MM.1S (cell line): ENCODE measurements at regions not wholly inside any gene's neighbourhood (a gene's known extent, or its start where the extent isn't known, plus 50 kb on each side); places are given as distances from the start of the nearest gene placed in this dataset.

ENCODE experiments used
- DNase-seq: peaks from one replicate; pipeline ENCODE4 v3.0.0-alpha.2; 2015
- H2AFZ ChIP-seq: fragments of 300-600 bp; sonication (generic); 2 replicates; pipeline ENCODE4 v1.6.0; 2016; ENCODE audit warnings: antibody characterized with exemption, low read length
- H3F3A ChIP-seq: fragments of 300-600 bp; sonication (generic); 2 replicates; pipeline ENCODE4 v1.6.1; 2016; ENCODE audit warnings: mild to moderate bottlenecking, antibody characterized with exemption, low read length, moderate library complexity, mixed read lengths; ENCODE audit not compliant: insufficient read depth
- H3K27ac ChIP-seq: fragments of 300-600 bp; sonication (generic); 2 replicates; pipeline ENCODE4 v1.5.1; 2016; ENCODE audit warnings: mild to moderate bottlenecking, low read length
- H3K27me3 ChIP-seq: fragments of 300-600 bp; sonication (generic); replicated peaks from 2 replicates; pipeline ENCODE4 v1.6.0; 2016; ENCODE audit warnings: low read length; ENCODE audit not compliant: insufficient read depth
- H3K36me3 ChIP-seq: fragments of 300-600 bp; sonication (generic); replicated peaks from 2 replicates; pipeline ENCODE4 v1.6.1; 2016; ENCODE audit warnings: mild to moderate bottlenecking, low read length, mixed read lengths; ENCODE audit not compliant: insufficient read depth
- H3K4me1 ChIP-seq: fragments of 300-600 bp; sonication (generic); 2 replicates; pipeline ENCODE4 v1.6.1; 2016; ENCODE audit warnings: low read length, mixed read lengths
- H3K4me2 ChIP-seq: fragments of 300-600 bp; sonication (generic); 2 replicates; pipeline ENCODE4 v1.6.0; 2016; ENCODE audit warnings: low read depth, low read length
- H3K4me3 ChIP-seq: fragments of 300-600 bp; sonication (generic); 2 replicates; pipeline ENCODE4 v1.5.1; 2016; ENCODE audit warnings: low read length, mixed read lengths
- H3K79me2 ChIP-seq: fragments of 300-600 bp; sonication (generic); 2 replicates; pipeline ENCODE4 v1.6.1; 2016; ENCODE audit warnings: mixed run types, low read length, mixed read lengths
- H3K9ac ChIP-seq: fragments of 300-600 bp; sonication (generic); 2 replicates; pipeline ENCODE4 v1.6.1; 2016; ENCODE audit warnings: low read length, mixed read lengths
- H3K9me2 ChIP-seq: fragments of 300-600 bp; sonication (generic); replicated peaks from 2 replicates; pipeline ENCODE4 v1.6.1; 2016; ENCODE audit warnings: mild to moderate bottlenecking, low read length, mixed read lengths; ENCODE audit not compliant: insufficient read depth
- H3K9me3 ChIP-seq: fragments of 300-600 bp; sonication (generic); replicated peaks from 2 replicates; pipeline ENCODE4 v1.6.1; 2016; ENCODE audit warnings: mild to moderate bottlenecking, low read length, mixed read lengths; ENCODE audit not compliant: insufficient read depth
- H4K20me1 ChIP-seq: fragments of 300-600 bp; sonication (generic); 2 replicates; pipeline ENCODE4 v1.6.1; 2016; ENCODE audit warnings: mild to moderate bottlenecking, low read length, moderate library complexity, mixed read lengths; ENCODE audit not compliant: insufficient read depth
- EZH2 ChIP-seq: fragments of 300-600 bp; sonication (generic); optimal IDR thresholded peaks from 2 replicates; pipeline ENCODE3; 2017; ENCODE audit warnings: low read depth, mild to moderate bottlenecking, antibody characterized with exemption, low read length, mixed read lengths
- EZH2phosphoT487 ChIP-seq: fragments of 300-600 bp; sonication (generic); IDR thresholded peaks from 2 replicates; pipeline ENCODE4 v1.6.1; 2018; ENCODE audit warnings: antibody characterized with exemption, low read length
- TF ChIP-seq, protein P1 (sequence below): fragments of 300-600 bp; sonication (generic); IDR thresholded peaks from 2 replicates; pipeline ENCODE4 v1.5.1; 2016; ENCODE audit warnings: antibody characterized with exemption, low read length, mixed read lengths

GRCh38 chr21:27372381-27372780 is 405.5 kb upstream of the ADAMTS5 start:
- Histone ChIP-seq H3K9ac (no peak overlapping the region), H3K79me2 (no peaks in the 10 kb centered on the region), H3K4me2 (no peak overlapping the region), H3K4me3 (no peak overlapping the region), H3F3A (no peaks in the 10 kb centered on the region), H4K20me1 (no peaks in the 10 kb centered on the region), H2AFZ (no peak overlapping the region), H3K9me3 (no peaks in the 10 kb centered on the region), H3K4me1 (no peaks in the 10 kb centered on the region), H3K36me3 (no peaks in the 10 kb centered on the region), H3K9me2 (no peaks in the 10 kb centered on the region), H3K27me3 (no peaks in the 10 kb centered on the region), H3K27ac (no peak overlapping the region)
- DNase-seq = no peak
- no peak for TF ChIP-seq EZH2phosphoT487
- TF ChIP-seq EZH2 = no peak
- TF ChIP-seq, protein P1, sequence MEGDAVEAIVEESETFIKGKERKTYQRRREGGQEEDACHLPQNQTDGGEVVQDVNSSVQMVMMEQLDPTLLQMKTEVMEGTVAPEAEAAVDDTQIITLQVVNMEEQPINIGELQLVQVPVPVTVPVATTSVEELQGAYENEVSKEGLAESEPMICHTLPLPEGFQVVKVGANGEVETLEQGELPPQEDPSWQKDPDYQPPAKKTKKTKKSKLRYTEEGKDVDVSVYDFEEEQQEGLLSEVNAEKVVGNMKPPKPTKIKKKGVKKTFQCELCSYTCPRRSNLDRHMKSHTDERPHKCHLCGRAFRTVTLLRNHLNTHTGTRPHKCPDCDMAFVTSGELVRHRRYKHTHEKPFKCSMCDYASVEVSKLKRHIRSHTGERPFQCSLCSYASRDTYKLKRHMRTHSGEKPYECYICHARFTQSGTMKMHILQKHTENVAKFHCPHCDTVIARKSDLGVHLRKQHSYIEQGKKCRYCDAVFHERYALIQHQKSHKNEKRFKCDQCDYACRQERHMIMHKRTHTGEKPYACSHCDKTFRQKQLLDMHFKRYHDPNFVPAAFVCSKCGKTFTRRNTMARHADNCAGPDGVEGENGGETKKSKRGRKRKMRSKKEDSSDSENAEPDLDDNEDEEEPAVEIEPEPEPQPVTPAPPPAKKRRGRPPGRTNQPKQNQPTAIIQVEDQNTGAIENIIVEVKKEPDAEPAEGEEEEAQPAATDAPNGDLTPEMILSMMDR = no peak

DNA sequence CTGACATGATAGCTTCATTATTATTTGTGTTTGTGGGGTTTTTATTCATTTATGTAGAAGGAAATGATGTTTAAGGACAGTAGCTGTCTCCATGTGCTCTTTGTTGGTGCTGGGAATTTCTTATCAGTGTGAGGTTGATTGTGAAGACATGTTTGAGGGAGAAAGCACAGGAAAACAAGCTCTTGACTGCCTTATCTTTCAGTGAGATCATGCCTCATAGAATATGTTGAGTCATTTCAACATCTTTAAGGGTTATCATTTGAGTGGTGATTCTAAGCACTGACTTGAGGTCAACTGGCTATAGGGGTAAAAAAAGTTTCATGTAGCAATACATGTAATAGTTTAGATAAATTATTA is 405.1 kb upstream of the ADAMTS5 start:
- no peaks in the 10 kb centered on the region for H3K36me3 ChIP-seq

DNA sequence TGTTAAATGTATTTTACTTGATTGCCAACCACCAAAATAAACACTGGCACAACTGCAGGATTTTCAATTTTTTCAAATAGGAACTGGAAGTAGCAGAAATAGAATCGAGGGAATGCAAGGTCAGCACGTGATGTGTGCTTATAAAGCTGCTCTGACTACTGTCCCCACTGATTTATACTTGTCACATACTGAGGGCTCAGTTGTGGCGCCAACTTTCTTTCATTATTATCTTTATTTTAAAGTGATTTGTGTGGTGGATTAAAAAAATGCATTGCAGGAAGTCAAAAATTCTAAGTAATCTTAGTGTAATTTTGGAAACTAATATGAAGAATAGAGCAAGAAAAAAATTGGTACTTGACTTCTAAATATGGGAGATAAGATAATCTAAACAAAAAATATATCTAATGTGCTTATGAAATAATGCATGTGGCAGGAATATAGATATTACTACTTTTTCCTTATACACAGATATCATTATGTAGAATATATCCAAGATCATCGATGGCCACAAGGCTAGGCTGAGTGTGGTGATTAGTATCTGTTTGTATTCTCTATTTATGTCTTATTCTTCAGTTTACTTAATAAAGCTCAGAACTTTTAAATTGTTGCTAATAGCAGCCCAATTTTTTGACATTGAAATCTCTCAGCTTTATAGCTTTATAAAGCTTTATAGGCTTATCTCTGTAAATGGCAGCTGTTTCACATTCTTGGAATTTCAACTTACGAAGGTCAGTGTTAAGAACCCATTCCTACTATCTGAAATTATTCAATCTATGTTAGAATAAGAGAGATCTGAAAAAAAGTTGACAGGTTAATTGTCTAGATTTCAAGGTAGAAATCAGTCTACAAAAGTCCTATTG is 404.5 kb upstream of the ADAMTS5 start:
- H3F3A ChIP-seq = no peaks in the 10 kb centered on the region
- H3K9me3 ChIP-seq = no peaks in the 10 kb centered on the region
- H2AFZ ChIP-seq = no peak overlapping the region
- H3K27ac ChIP-seq = no peak overlapping the region
- TF ChIP-seq EZH2 (no peak), EZH2phosphoT487 (no peak)
- TF ChIP-seq, protein P1 = no peak
- no peaks in the 10 kb centered on the region for H3K79me2 ChIP-seq
- no peaks in the 10 kb centered on the region for H3K27me3 ChIP-seq
- H3K4me1 ChIP-seq = no peaks in the 10 kb centered on the region
- no peaks in the 10 kb centered on the region for H4K20me1 ChIP-seq
- no peak overlapping the region for H3K9ac ChIP-seq
- H3K9me2 ChIP-seq = no peaks in the 10 kb centered on the region
- no peak for DNase-seq
- no peak overlapping the region for H3K4me3 ChIP-seq
- H3K4me2 ChIP-seq = no peak overlapping the region
- no peaks in the 10 kb centered on the region for H3K36me3 ChIP-seq

More for the DNA sequence above, 405.1 kb upstream of the ADAMTS5 start:
- Histone ChIP-seq H4K20me1 (no peaks in the 10 kb centered on the region), H2AFZ (no peak overlapping the region), H3K4me2 (no peak overlapping the region), H3F3A (no peaks in the 10 kb centered on the region), H3K9me2 (no peaks in the 10 kb centered on the region), H3K9ac (no peak overlapping the region), H3K9me3 (no peaks in the 10 kb centered on the region), H3K27me3 (no peaks in the 10 kb centered on the region), H3K4me1 (no peaks in the 10 kb centered on the region), H3K79me2 (no peaks in the 10 kb centered on the region), H3K4me3 (no peak overlapping the region), H3K27ac (no peak overlapping the region)
- TF ChIP-seq, protein P1 = no peak
- no peak for TF ChIP-seq EZH2phosphoT487
- no peak for TF ChIP-seq EZH2
- no peak for DNase-seq
